ENCODE measurements at regions not wholly inside any gene's neighbourhood (a gene's known extent, or its start where the extent isn't known, plus 50 kb on each side); places are given as distances from the start of the nearest gene placed in this dataset.

DNA sequence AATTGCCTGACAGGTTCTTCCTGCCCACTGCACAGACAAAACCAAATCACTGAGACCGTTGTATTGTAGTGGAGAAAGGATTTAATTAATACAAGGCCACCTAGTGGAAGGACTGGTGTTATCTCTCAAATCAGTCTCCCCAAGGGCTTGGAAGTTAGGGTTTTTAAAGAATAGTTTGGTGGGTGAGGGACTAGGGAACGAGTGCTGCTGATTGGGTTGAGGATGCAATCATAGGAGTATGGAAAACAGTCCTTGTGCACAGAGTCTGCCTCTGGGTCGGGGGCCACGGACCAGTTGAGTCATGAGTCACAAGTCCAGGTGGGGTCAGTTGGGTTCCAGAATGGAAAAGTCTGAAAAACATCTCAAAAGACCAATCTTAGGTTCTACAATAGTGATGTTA is 89.1 kb downstream of the B3GNT2 start:
- ATAC-seq (no peak), DNase-seq (ENCODE audit: extremely low read depth in 1 of 4, low spot score in 3 of 4) (peak in 1 of 4 experiments; percentile 24), FAIRE-seq (no peak)
- POLR2A ChIA-PET: no interaction called here
- WGBS (ENCODE audit: insufficient coverage, low coverage, missing lambda C conversion rate): 70% methylated on average over 4 of the region's 4 CpGs
- Histone ChIP-seq H3K4me1 (replicated peaks in 1 of 2; ENCODE audit: control insufficient read depth in 2 of 2, insufficient read depth in 2 of 2, low read length in 2 of 2) (peaks cover 22 to 23% of the 10 kb centered on the region in 2 experiments), H3K36me3 (ENCODE audit: control insufficient read depth, insufficient read depth, low read length) (no peaks in the 10 kb centered on the region), H3K27me3 (ENCODE audit: control insufficient read depth in 2 of 2, insufficient read depth in 2 of 2, low read length in 2 of 2) (no peaks in the 10 kb centered on the region), H3K9me1 (ENCODE audit: control insufficient read depth, insufficient read depth, low read length) (no peaks in the 10 kb centered on the region), H3K9ac (ENCODE audit: insufficient read depth in 1 of 2, low read depth in 2 of 2, low read length in 2 of 2) (no peak overlapping the region), H3K4me3 (no peak overlapping the region), H3K27ac (ENCODE audit: extremely low read depth, low read depth, low read length) (no peak overlapping the region), H4K20me1 (replicated peaks; ENCODE audit: control insufficient read depth, insufficient read depth, low read length) (no peaks in the 10 kb centered on the region), H3K4me2 (ENCODE audit: insufficient read depth, low read length) (no peak overlapping the region), H2AFZ (ENCODE audit: low read depth, low read length) (no peak overlapping the region), H3K79me2 (ENCODE audit: control insufficient read depth, insufficient read depth, low read length) (no peaks in the 10 kb centered on the region), H3K9me3 (replicated peaks; ENCODE audit: control insufficient read depth, insufficient read depth, low read depth, low read length) (peaks cover 9% of the 10 kb centered on the region)
- BruUV-seq (replicated peaks): no TSS peak
- TF ChIP-seq OTX1 (CRISPR knock-in tag; IDR thresholded peaks at IDR 0.05) (no peak), CBX3 (IDR thresholded peaks at IDR 0.05; ENCODE audit: borderline replicate concordance in 1 of 2, low read length in 2 of 2) (peak in 1 of 2 experiments; percentile 96; a peak in 1 of 3 replicates), CBX5 (IDR thresholded peaks at IDR 0.05; ENCODE audit: borderline replicate concordance, low read depth) (peak; percentile 81; the same call in 1 of the 2 replicates), TRIM28 (IDR thresholded peaks at IDR 0.05) (peak; percentile 78; the same call in 1 of the 2 replicates), TRIM24 (IDR thresholded peaks at IDR 0.05) (peak; percentile 46 to 63; a peak in 1 of 4 replicates), CBX1 (IDR thresholded peaks at IDR 0.05; ENCODE audit: low read depth) (peak; percentile 45; the same call in 1 of the 2 replicates)
- TF ChIP-seq, protein P1, sequence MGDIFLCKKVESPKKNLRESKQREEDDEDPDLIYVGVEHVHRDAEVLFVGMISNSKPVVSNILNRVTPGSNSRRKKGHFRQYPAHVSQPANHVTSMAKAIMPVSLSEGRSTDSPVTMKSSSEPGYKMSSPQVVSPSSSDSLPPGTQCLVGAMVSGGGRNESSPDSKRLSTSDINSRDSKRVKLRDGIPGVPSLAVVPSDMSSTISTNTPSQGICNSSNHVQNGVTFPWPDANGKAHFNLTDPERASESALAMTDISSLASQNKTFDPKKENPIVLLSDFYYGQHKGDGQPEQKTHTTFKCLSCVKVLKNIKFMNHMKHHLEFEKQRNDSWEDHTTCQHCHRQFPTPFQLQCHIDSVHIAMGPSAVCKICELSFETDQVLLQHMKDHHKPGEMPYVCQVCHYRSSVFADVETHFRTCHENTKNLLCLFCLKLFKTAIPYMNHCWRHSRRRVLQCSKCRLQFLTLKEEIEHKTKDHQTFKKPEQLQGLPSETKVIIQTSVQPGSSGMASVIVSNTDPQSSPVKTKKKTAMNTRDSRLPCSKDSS (IDR thresholded peaks at IDR 0.05; ENCODE audit: low read depth, partially characterized antibody): peak; percentile 66
- TF ChIP-seq, protein P2, sequence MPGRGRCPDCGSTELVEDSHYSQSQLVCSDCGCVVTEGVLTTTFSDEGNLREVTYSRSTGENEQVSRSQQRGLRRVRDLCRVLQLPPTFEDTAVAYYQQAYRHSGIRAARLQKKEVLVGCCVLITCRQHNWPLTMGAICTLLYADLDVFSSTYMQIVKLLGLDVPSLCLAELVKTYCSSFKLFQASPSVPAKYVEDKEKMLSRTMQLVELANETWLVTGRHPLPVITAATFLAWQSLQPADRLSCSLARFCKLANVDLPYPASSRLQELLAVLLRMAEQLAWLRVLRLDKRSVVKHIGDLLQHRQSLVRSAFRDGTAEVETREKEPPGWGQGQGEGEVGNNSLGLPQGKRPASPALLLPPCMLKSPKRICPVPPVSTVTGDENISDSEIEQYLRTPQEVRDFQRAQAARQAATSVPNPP (IDR thresholded peaks at IDR 0.05; ENCODE audit: borderline replicate concordance, insufficient read depth, insufficient read length): no peak
- in situ Hi-C loops (cut with MboI): no loop called here
- CTCF ChIA-PET (ENCODE audit: low intra/inter-chr PET ratio): no interaction called here
- intact Hi-C loops (cut with micrococcal nuclease): no loop called here
